H9 (cell line): ENCODE measurements at regions not wholly inside any gene's neighbourhood (a gene's known extent, or its start where the extent isn't known, plus 50 kb on each side); places are given as distances from the start of the nearest gene placed in this dataset.

ENCODE experiments used
- DNase-seq: peaks from one replicate; pipeline ENCODE4 v3.0.0-alpha.2; 2017
- H2AFZ ChIP-seq: one replicate; pipeline ENCODE4 v1.6.1; 2013; ENCODE audit warnings: mild to moderate bottlenecking, low read length, control low read depth, moderate library complexity
- H2AK5ac ChIP-seq: 2 replicates; pipeline ENCODE4 v1.6.1; 2013; ENCODE audit warnings: low read length, control low read depth, mixed read lengths; ENCODE audit not compliant: insufficient read length
- H2BK120ac ChIP-seq: one replicate; pipeline ENCODE4 v1.6.1; 2013; ENCODE audit warnings: low read depth, mild to moderate bottlenecking, low read length, control low read depth, inconsistent platforms; ENCODE audit not compliant: poor library complexity, severe bottlenecking
- H2BK12ac ChIP-seq: 2 replicates; pipeline ENCODE4 v1.6.1; 2013; ENCODE audit warnings: low read length, control low read depth, mixed read lengths, low read depth; ENCODE audit not compliant: insufficient read length
- H2BK15ac ChIP-seq: 2 replicates; pipeline ENCODE4 v1.6.1; 2013; ENCODE audit warnings: low read depth, low read length, control low read depth
- H2BK20ac ChIP-seq: one replicate; pipeline ENCODE4 v1.6.1; 2013; ENCODE audit warnings: low read depth, mild to moderate bottlenecking, low read length, control low read depth, inconsistent platforms; ENCODE audit not compliant: poor library complexity, severe bottlenecking
- H2BK5ac ChIP-seq: 2 replicates; pipeline ENCODE4 v1.6.1; 2013; ENCODE audit warnings: low read length, control low read depth, mixed read lengths; ENCODE audit not compliant: insufficient read length
- H3K14ac ChIP-seq: 2 replicates; pipeline ENCODE4 v1.6.1; 2013; ENCODE audit warnings: low read length, control low read depth; ENCODE audit not compliant: insufficient read depth
- H3K18ac ChIP-seq: 2 replicates; pipeline ENCODE4 v1.6.1; 2013; ENCODE audit warnings: low read depth, mild to moderate bottlenecking, mixed read lengths, low read length, control low read depth; ENCODE audit not compliant: insufficient read length
- H3K23ac ChIP-seq: 2 replicates; pipeline ENCODE4 v1.6.1; 2013; ENCODE audit warnings: low read length, control low read depth, mixed read lengths, low read depth; ENCODE audit not compliant: insufficient read length
- H3K23me2 ChIP-seq: 2 replicates; pipeline ENCODE4 v1.6.1; 2013; ENCODE audit warnings: low read depth, mild to moderate bottlenecking, mixed read lengths, low read length, control low read depth; ENCODE audit not compliant: insufficient read length, poor library complexity, severe bottlenecking
- H3K27ac ChIP-seq: 2 replicates; pipeline ENCODE4 v1.5.1; 2013; ENCODE audit warnings: low read length, control low read depth, mixed read lengths, low read depth; ENCODE audit not compliant: insufficient read length
- H3K27me3 ChIP-seq: 2 replicates; pipeline ENCODE4 v1.6.1; 2013; ENCODE audit warnings: low read length, control low read depth, inconsistent platforms; ENCODE audit not compliant: insufficient read depth
- H3K4ac ChIP-seq: 2 replicates; pipeline ENCODE4 v1.6.1; 2013; ENCODE audit warnings: low read depth, mild to moderate bottlenecking, control low read depth, inconsistent platforms, low read length, moderate library complexity
- H3K4me1 ChIP-seq: 2 replicates; pipeline ENCODE4 v1.6.1; 2013; ENCODE audit warnings: low read length, control low read depth, inconsistent platforms; ENCODE audit not compliant: insufficient read depth
- H3K4me2 ChIP-seq: 2 replicates; pipeline ENCODE4 v1.6.1; 2013; ENCODE audit warnings: low read length, control low read depth, mixed read lengths; ENCODE audit not compliant: insufficient read length, insufficient read depth
- H3K56ac ChIP-seq: 2 replicates; pipeline ENCODE4 v1.6.1; 2013; ENCODE audit warnings: low read depth, mild to moderate bottlenecking, mixed read lengths, low read length, control low read depth; ENCODE audit not compliant: insufficient read length
- H3K79me1 ChIP-seq: 2 replicates; pipeline ENCODE4 v1.6.1; 2013; ENCODE audit warnings: low read depth, mild to moderate bottlenecking, moderate library complexity, low read length, control low read depth, inconsistent platforms; ENCODE audit not compliant: insufficient read depth, poor library complexity, severe bottlenecking
- H3K79me2 ChIP-seq: 2 replicates; pipeline ENCODE4 v1.6.1; 2013; ENCODE audit warnings: low read length, control low read depth, inconsistent platforms; ENCODE audit not compliant: insufficient read depth
- H3K9ac ChIP-seq: 2 replicates; pipeline ENCODE4 v1.6.1; 2013; ENCODE audit warnings: low read length, control low read depth, mixed read lengths; ENCODE audit not compliant: insufficient read length; ENCODE audit errors: extremely low read depth
- H3K9me3 ChIP-seq: one replicate; pipeline ENCODE4 v1.6.1; 2013; ENCODE audit warnings: low read depth, low read length, inconsistent platforms; ENCODE audit not compliant: control insufficient read depth
- H3T11ph ChIP-seq: one replicate; pipeline ENCODE4 v1.6.1; 2013; ENCODE audit warnings: mild to moderate bottlenecking, low read length, control low read depth, inconsistent platforms
- H4K20me1 ChIP-seq: one replicate; pipeline ENCODE4 v1.6.1; 2013; ENCODE audit not compliant: control insufficient read depth, insufficient read length, insufficient read depth
- H4K5ac ChIP-seq: 2 replicates; pipeline ENCODE4 v1.6.1; 2013; ENCODE audit warnings: low read depth, mild to moderate bottlenecking, mixed read lengths, low read length, control low read depth; ENCODE audit not compliant: insufficient read length
- H4K8ac ChIP-seq: replicated peaks from 2 replicates; pipeline ENCODE4 v1.6.1; 2013; ENCODE audit warnings: low read length, control low read depth, mixed read lengths, low read depth; ENCODE audit not compliant: insufficient read length
- H4K91ac ChIP-seq: 2 replicates; pipeline ENCODE4 v1.6.1; 2013; ENCODE audit warnings: low read depth, mild to moderate bottlenecking, moderate library complexity, mixed read lengths, low read length, control low read depth; ENCODE audit not compliant: insufficient read length
- H3K27ac Mint-ChIP-seq, 3 experiments: 2 replicates in 2 of 3; 3 replicates in 1 of 3; pipeline ENCODE4 v1.8.0; 2020 to 2021; ENCODE audit warnings: mixed read lengths in 3 of 3, mild to moderate bottlenecking in 1 of 3, moderate library complexity in 1 of 3
- H3K27me3 Mint-ChIP-seq: 2 replicates; pipeline ENCODE4 v1.8.0; 2021; ENCODE audit warnings: low read depth, mild to moderate bottlenecking, moderate library complexity, mixed read lengths
- H3K36me3 Mint-ChIP-seq, 3 experiments: 2 replicates in 2 of 3; 3 replicates in 1 of 3; pipeline ENCODE4 v1.8.0; 2020 to 2021; ENCODE audit warnings: low read depth in 3 of 3, mixed read lengths in 3 of 3; ENCODE audit not compliant: insufficient read depth in 1 of 3
- H3K4me1 Mint-ChIP-seq, 2 experiments: 2 replicates each; pipeline ENCODE4 v1.8.0; 2020; ENCODE audit warnings: mixed read lengths in 2 of 2
- H3K4me3 Mint-ChIP-seq, 2 experiments: 2 replicates in 1 of 2; 3 replicates in 1 of 2; pipeline ENCODE4 v1.8.0; 2020 to 2021; ENCODE audit warnings: mild to moderate bottlenecking in 2 of 2, mixed read lengths in 2 of 2, moderate library complexity in 1 of 2
- H3K9me3 Mint-ChIP-seq, 2 experiments: 2 replicates in 1 of 2; 3 replicates in 1 of 2; pipeline ENCODE4 v1.8.0; 2020; ENCODE audit warnings: mild to moderate bottlenecking in 2 of 2, mixed read lengths in 2 of 2, moderate library complexity in 1 of 2
- WGBS: extraction: QIAGEN DNeasy Blood & Tissue Kit; methylation state at CpG from one replicate; pipeline ENCODE4 v1.1.7; 2013; ENCODE audit warnings: missing lambda C conversion rate, low lambda C conversion rate, mixed read lengths; ENCODE audit not compliant: insufficient read length; ENCODE audit errors: extremely low coverage; 5-methylcytosine and 5-hydroxymethylcytosine counted together
- TF ChIP-seq, protein P1 (sequence below): fragments of 200-600 bp; sonication (generic); conservative IDR thresholded peaks from 3 replicates; pipeline ENCODE4 v1.8.0; 2021; ENCODE audit warnings: antibody characterized with exemption, mild to moderate bottlenecking

DNA sequence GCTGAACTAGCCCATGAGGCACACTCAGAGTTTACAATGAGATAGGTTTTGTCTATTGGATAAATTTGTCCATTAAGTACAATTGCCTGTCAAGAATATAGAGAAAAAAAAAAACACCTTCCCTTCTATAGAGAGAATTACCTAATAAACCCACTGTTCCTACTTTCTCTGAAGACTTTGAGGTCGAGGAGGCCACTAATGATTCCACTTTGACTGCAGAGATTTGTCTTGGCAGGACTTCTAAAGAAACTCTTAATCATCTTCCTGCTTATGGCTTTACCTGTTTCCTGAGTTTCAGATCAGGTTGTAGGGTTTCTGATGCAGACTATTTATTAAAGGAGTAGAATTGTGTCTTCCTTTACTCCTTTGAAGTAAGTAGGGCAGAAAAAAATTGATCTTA is 342.4 kb upstream of the KCNMB2 start:
- Histone ChIP-seq H3K4me2 (no peak overlapping the region), H2BK15ac (no peak overlapping the region), H2AFZ (no peak overlapping the region), H2BK20ac (no peak overlapping the region), H3K4me1 (no peaks in the 10 kb centered on the region; the same call in 1 of the 2 replicates), H2BK5ac (no peak overlapping the region), H2BK12ac (no peak overlapping the region), H2AK5ac (no peak overlapping the region), H4K8ac (no peak overlapping the region), H3K27ac (no peak overlapping the region), H3K23me2 (no peaks in the 10 kb centered on the region), H3T11ph (no peak overlapping the region), H3K9me3 (no peaks in the 10 kb centered on the region), H4K5ac (no peak overlapping the region), H3K79me1 (no peaks in the 10 kb centered on the region), H3K14ac (no peak overlapping the region), H3K79me2 (no peaks in the 10 kb centered on the region), H3K4ac (no peak overlapping the region), H4K20me1 (no peaks in the 10 kb centered on the region), H3K18ac (no peak overlapping the region), H3K27me3 (no peaks in the 10 kb centered on the region), H4K91ac (no peak overlapping the region), H3K9ac (no peak overlapping the region), H2BK120ac (no peak overlapping the region), H3K23ac (no peak overlapping the region), H3K56ac (no peak overlapping the region)
- H3K4me1 Mint-ChIP-seq: peaks cover 18 to 21% of the 10 kb centered on the region in 2 experiments
- no peak for DNase-seq
- H3K9me3 Mint-ChIP-seq: no peaks in the 10 kb centered on the region; a peak in 1 of 5 replicates
- no peaks in the 10 kb centered on the region for H3K27me3 Mint-ChIP-seq
- no peak overlapping the region for H3K27ac Mint-ChIP-seq
- no peaks in the 10 kb centered on the region; a peak in 2 of 7 replicates for H3K36me3 Mint-ChIP-seq
- H3K4me3 Mint-ChIP-seq: no peak overlapping the region
- WGBS: no CpG with 5 or more reads among the region's 1 CpG
- TF ChIP-seq, protein P1, sequence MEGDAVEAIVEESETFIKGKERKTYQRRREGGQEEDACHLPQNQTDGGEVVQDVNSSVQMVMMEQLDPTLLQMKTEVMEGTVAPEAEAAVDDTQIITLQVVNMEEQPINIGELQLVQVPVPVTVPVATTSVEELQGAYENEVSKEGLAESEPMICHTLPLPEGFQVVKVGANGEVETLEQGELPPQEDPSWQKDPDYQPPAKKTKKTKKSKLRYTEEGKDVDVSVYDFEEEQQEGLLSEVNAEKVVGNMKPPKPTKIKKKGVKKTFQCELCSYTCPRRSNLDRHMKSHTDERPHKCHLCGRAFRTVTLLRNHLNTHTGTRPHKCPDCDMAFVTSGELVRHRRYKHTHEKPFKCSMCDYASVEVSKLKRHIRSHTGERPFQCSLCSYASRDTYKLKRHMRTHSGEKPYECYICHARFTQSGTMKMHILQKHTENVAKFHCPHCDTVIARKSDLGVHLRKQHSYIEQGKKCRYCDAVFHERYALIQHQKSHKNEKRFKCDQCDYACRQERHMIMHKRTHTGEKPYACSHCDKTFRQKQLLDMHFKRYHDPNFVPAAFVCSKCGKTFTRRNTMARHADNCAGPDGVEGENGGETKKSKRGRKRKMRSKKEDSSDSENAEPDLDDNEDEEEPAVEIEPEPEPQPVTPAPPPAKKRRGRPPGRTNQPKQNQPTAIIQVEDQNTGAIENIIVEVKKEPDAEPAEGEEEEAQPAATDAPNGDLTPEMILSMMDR: no peak
